ENCODE measurements at regions not wholly inside any gene's neighbourhood (a gene's known extent, or its start where the extent isn't known, plus 50 kb on each side); places are given as distances from the start of the nearest gene placed in this dataset.

DNA sequence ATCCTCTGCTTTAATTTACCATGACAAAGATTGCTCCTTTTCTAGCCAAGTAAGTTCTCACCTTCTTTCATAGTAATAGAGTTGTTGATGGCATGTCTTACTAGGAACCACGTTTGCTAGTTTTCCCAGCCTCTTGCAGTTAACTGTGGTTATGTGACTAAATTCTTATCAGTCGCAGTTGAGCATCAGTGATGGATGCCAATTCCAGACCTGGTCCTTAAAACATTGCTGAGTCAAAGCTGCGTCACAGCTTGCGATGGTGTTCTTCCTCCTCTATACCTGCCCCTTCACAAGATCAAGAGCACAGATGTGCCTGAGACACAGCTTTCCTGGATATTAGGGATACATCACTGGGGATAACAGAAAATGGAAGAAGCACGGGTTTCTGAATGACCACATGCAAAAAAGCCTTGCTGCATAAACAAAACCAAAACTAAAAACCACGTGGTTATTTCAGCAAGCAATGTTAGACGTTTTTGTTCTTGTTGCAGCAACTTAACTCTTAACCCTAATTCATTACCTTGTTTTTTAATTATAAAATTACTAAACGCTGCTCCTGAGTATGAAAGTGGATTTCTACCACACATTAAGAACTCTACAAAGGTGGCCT is 97.6 kb upstream of the DACH1 start:
- no peaks in the 10 kb centered on the region for H3K9me3 ChIP-seq (ENCODE audit: severe bottlenecking)
- no peaks in the 10 kb centered on the region for H3K36me3 ChIP-seq (ENCODE audit: low read depth)
- no peaks in the 10 kb centered on the region for H3K4me1 ChIP-seq (ENCODE audit: insufficient read depth, poor library complexity, severe bottlenecking)
- H3K27ac ChIP-seq (ENCODE audit: poor library complexity, severe bottlenecking) = no peak overlapping the region
- ATAC-seq (ENCODE audit: low read depth) = no peak
- TF ChIP-seq, protein P1, sequence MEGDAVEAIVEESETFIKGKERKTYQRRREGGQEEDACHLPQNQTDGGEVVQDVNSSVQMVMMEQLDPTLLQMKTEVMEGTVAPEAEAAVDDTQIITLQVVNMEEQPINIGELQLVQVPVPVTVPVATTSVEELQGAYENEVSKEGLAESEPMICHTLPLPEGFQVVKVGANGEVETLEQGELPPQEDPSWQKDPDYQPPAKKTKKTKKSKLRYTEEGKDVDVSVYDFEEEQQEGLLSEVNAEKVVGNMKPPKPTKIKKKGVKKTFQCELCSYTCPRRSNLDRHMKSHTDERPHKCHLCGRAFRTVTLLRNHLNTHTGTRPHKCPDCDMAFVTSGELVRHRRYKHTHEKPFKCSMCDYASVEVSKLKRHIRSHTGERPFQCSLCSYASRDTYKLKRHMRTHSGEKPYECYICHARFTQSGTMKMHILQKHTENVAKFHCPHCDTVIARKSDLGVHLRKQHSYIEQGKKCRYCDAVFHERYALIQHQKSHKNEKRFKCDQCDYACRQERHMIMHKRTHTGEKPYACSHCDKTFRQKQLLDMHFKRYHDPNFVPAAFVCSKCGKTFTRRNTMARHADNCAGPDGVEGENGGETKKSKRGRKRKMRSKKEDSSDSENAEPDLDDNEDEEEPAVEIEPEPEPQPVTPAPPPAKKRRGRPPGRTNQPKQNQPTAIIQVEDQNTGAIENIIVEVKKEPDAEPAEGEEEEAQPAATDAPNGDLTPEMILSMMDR (IDR thresholded peaks at IDR 0.05; ENCODE audit: poor library complexity, severe bottlenecking) = no peak
- H3K27me3 ChIP-seq (ENCODE audit: insufficient read depth, poor library complexity, severe bottlenecking) = no peaks in the 10 kb centered on the region
- no peak overlapping the region for H3K4me3 ChIP-seq (ENCODE audit: severe bottlenecking)
- no peak for DNase-seq (ENCODE audit: low spot score)

DNA sequence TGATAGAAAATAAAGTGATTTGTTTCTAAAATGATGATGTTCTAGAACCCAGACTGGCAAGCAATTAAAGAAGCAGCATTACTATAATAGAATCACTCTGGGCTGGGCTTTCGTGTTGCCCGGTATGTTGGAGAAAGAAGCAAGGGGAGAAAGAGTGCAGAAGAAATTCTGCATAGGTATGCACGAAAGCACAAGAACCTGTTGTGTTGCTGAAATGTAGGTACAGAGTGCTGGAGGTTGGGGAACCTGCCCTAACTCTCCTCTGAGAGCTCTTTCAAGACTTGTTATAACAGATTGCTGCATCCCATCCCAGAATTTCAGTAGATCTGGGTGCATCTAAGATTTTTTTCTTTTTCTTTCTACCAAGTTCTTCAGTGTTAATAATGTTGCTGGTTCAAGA is 95.7 kb upstream of the DACH1 start:
- no peak overlapping the region for H3K27ac ChIP-seq (ENCODE audit: poor library complexity, severe bottlenecking)
- TF ChIP-seq, protein P1 (IDR thresholded peaks at IDR 0.05; ENCODE audit: poor library complexity, severe bottlenecking) = no peak
- ATAC-seq (ENCODE audit: low read depth) (no peak), DNase-seq (ENCODE audit: low spot score) (no peak)
- H3K36me3 ChIP-seq (ENCODE audit: low read depth) = no peaks in the 10 kb centered on the region
- peaks cover 3% of the 10 kb centered on the region for H3K27me3 ChIP-seq (ENCODE audit: insufficient read depth, poor library complexity, severe bottlenecking)
- no peaks in the 10 kb centered on the region for H3K9me3 ChIP-seq (ENCODE audit: severe bottlenecking)
- no peaks in the 10 kb centered on the region for H3K4me1 ChIP-seq (ENCODE audit: insufficient read depth, poor library complexity, severe bottlenecking)
- no peak overlapping the region for H3K4me3 ChIP-seq (ENCODE audit: severe bottlenecking)

DNA sequence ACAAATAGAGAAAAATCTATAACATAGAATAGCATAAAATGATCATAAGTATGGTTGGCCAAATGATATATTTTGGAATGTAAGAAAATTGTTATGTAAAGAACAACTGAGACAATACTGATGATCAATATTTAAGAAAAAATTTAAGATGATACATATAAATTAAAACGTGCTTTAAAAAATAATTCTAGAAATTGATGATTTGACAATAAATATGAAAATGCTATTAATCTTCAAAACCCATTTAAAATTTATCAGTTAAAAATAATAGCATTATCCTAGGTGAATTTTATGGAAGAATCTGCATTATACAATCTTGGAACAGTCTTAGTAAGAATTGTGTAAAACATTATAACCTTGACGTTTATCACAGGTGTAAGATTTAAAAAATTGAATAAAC is 95.1 kb upstream of the DACH1 start:
- H3K27ac ChIP-seq (ENCODE audit: poor library complexity, severe bottlenecking) = no peak overlapping the region
- TF ChIP-seq, protein P1 (IDR thresholded peaks at IDR 0.05; ENCODE audit: poor library complexity, severe bottlenecking) = no peak
- no peaks in the 10 kb centered on the region for H3K9me3 ChIP-seq (ENCODE audit: severe bottlenecking)
- H3K36me3 ChIP-seq (ENCODE audit: low read depth) = no peaks in the 10 kb centered on the region
- DNase-seq (ENCODE audit: low spot score) (no peak), ATAC-seq (ENCODE audit: low read depth) (no peak)
- H3K27me3 ChIP-seq (ENCODE audit: insufficient read depth, poor library complexity, severe bottlenecking) = peaks cover 5% of the 10 kb centered on the region
- H3K4me1 ChIP-seq (ENCODE audit: insufficient read depth, poor library complexity, severe bottlenecking) = no peaks in the 10 kb centered on the region
- H3K4me3 ChIP-seq (ENCODE audit: severe bottlenecking) = no peak overlapping the region

DNA sequence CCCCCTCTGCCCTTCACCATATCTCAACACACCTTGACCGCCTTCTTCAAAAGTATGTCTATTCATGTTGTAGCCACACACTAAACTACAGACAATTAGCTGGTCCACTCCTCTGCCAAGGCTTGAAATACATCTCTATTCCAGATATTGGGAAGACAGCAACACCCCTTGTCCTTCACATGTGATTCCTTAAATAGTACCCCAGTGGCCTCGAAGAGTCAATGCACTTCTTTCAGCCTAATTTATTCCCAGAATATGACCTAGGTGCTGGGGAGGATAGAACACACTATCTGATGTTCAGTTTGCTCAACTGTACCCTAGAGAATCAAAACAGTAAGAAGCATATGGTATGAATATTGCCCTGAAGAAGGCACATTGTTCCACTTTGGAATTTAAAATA is 82.4 kb upstream of the DACH1 start:
- Histone ChIP-seq H3K9me3 (ENCODE audit: severe bottlenecking) (no peaks in the 10 kb centered on the region), H3K27ac (ENCODE audit: poor library complexity, severe bottlenecking) (no peak overlapping the region), H3K36me3 (ENCODE audit: low read depth) (no peaks in the 10 kb centered on the region), H3K4me3 (ENCODE audit: severe bottlenecking) (no peak overlapping the region), H3K4me1 (ENCODE audit: insufficient read depth, poor library complexity, severe bottlenecking) (no peaks in the 10 kb centered on the region), H3K27me3 (ENCODE audit: insufficient read depth, poor library complexity, severe bottlenecking) (no peaks in the 10 kb centered on the region)
- DNase-seq (ENCODE audit: low spot score) = no peak
- TF ChIP-seq, protein P1 (IDR thresholded peaks at IDR 0.05; ENCODE audit: poor library complexity, severe bottlenecking) = no peak
- ATAC-seq (ENCODE audit: low read depth) = no peak

DNA sequence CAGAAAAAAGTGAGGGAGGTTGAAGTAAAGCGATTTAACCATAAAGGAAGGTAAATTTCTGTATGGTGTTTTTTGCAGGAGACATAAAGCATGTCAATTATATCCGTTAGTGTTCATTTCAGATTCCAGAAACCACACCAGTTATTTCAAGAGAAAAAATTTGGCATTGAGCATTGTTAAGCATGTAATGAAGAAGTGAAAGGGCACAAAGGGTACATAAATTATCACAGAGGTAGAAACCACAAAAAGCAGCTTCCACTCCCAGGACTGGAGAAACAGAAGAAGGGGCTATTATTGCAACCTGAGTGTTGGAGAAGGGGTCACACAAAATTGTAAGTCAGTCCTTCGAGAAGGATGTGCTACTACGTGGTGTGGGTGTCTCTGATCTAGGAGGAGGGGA is 72.2 kb upstream of the DACH1 start:
- Histone ChIP-seq H3K9me3 (ENCODE audit: severe bottlenecking) (no peaks in the 10 kb centered on the region), H3K27ac (ENCODE audit: poor library complexity, severe bottlenecking) (no peak overlapping the region), H3K4me3 (ENCODE audit: severe bottlenecking) (no peak overlapping the region), H3K36me3 (ENCODE audit: low read depth) (no peaks in the 10 kb centered on the region), H3K4me1 (ENCODE audit: insufficient read depth, poor library complexity, severe bottlenecking) (no peaks in the 10 kb centered on the region), H3K27me3 (ENCODE audit: insufficient read depth, poor library complexity, severe bottlenecking) (no peaks in the 10 kb centered on the region)
- no peak for ATAC-seq (ENCODE audit: low read depth)
- TF ChIP-seq, protein P1 (IDR thresholded peaks at IDR 0.05; ENCODE audit: poor library complexity, severe bottlenecking) = no peak
- no peak for DNase-seq (ENCODE audit: low spot score)
